Ascending aorta (tissue), 2 donors: ENCODE measurements at regions not wholly inside any gene's neighbourhood (a gene's known extent, or its start where the extent isn't known, plus 50 kb on each side); places are given as distances from the start of the nearest gene placed in this dataset.
"Not testable (repeated sequence)": the region's sequence is repeated elsewhere in the genome, so short reads cannot be mapped to it uniquely, and the experiment has no call there.

Experiments
- DNase-seq, 2 donors: peaks; one replicate each; pipeline ENCODE4 v3.0.0-alpha.2; 2019; ENCODE audit warnings: low spot score in 2 of 2
- H3K27ac ChIP-seq, 2 donors: fragments of 200-600 bp; sonication (generic); one replicate each; pipeline ENCODE4 v1.5.1; 2016 to 2017; ENCODE audit warnings: mild to moderate bottlenecking in 1 of 2
- H3K27me3 ChIP-seq: fragments of 200-600 bp; sonication (generic); one replicate; pipeline ENCODE4 v1.5.1; 2017
- H3K36me3 ChIP-seq, 2 donors: fragments of 200-600 bp; sonication (generic); one replicate each; pipeline ENCODE4 v1.5.1; 2016
- H3K4me1 ChIP-seq, 2 donors: fragments of 200-600 bp; sonication (generic); one replicate each; pipeline ENCODE4 v1.5.1; 2016 to 2017; ENCODE audit warnings: mild to moderate bottlenecking in 1 of 2
- H3K4me3 ChIP-seq, 2 donors: fragments of 200-600 bp; sonication (generic); one replicate each; pipeline ENCODE4 v1.5.1; 2016 to 2017; ENCODE audit warnings: mild to moderate bottlenecking in 1 of 2
- H3K9me3 ChIP-seq, 2 donors: fragments of 200-600 bp; sonication (generic); one replicate each; pipeline ENCODE4 v1.5.1; 2016
- CTCF ChIP-seq, 3 experiments: fragments of 200-600 bp in 2 of 3; fragments of 450-650 bp in 1 of 3; sonication (generic) in 2 of 3; IDR thresholded peaks; one replicate each; pipeline ENCODE4 v1.5.1; 2016 to 2019; ENCODE audit warnings: antibody characterized with exemption in 3 of 3, mild to moderate bottlenecking in 1 of 3, moderate library complexity in 1 of 3
- intact Hi-C: fragments of 100-400 bp; cut with DNase I; formaldehyde crosslinking; loops from one replicate; pipeline ENCODE4 v1.15.1; 2023

GRCh38 chr5:74452856-74453255 lies 187.7 kb downstream of the ENC1 start:
- Histone ChIP-seq H3K27ac (no peak overlapping the region), H3K4me1 (no peaks in the 10 kb centered on the region), H3K9me3 (no peaks in the 10 kb centered on the region), H3K27me3 (no peaks in the 10 kb centered on the region), H3K4me3 (no peak overlapping the region), H3K36me3 (no peaks in the 10 kb centered on the region)
- DNase-seq, result no peak
- intact Hi-C loops, result no loop called here
- no peak for TF ChIP-seq CTCF (IDR thresholded peaks at IDR 0.05)

GRCh38 chr5:74450095-74450494 lies 190.4 kb downstream of the ENC1 start:
- intact Hi-C loops, result no loop called here
- no peak for TF ChIP-seq CTCF (IDR thresholded peaks at IDR 0.05)
- no peaks in the 10 kb centered on the region for H3K9me3 ChIP-seq
- H3K27me3 ChIP-seq, result no peaks in the 10 kb centered on the region
- H3K4me3 ChIP-seq, result no peak overlapping the region
- H3K36me3 ChIP-seq, result no peaks in the 10 kb centered on the region
- DNase-seq, result no peak
- no peaks in the 10 kb centered on the region for H3K4me1 ChIP-seq
- H3K27ac ChIP-seq, result no peak overlapping the region

GRCh38 chr5:74446725-74447241 lies 193.7 kb downstream of the ENC1 start:
- H3K9me3 ChIP-seq, result no peaks in the 10 kb centered on the region
- H3K27ac ChIP-seq, result no peak overlapping the region
- intact Hi-C loops, result no loop called here
- H3K4me3 ChIP-seq, result no peak overlapping the region
- no peaks in the 10 kb centered on the region for H3K27me3 ChIP-seq
- no peaks in the 10 kb centered on the region for H3K4me1 ChIP-seq
- TF ChIP-seq CTCF (IDR thresholded peaks at IDR 0.05), result no peak
- no peak for DNase-seq
- H3K36me3 ChIP-seq, result no peaks in the 10 kb centered on the region

GRCh38 chr5:74442466-74442865 lies 198.1 kb downstream of the ENC1 start:
- H3K4me3 ChIP-seq, result no peak overlapping the region
- no peaks in the 10 kb centered on the region for H3K4me1 ChIP-seq
- H3K36me3 ChIP-seq, result no peaks in the 10 kb centered on the region
- no peak for DNase-seq
- H3K27me3 ChIP-seq, result no peaks in the 10 kb centered on the region
- H3K27ac ChIP-seq, result no peak overlapping the region
- intact Hi-C loops, result no loop called here
- no peaks in the 10 kb centered on the region for H3K9me3 ChIP-seq
- TF ChIP-seq CTCF (IDR thresholded peaks at IDR 0.05), result no peak

- Histone ChIP-seq H3K9me3 (no peaks in the 10 kb centered on the region), H3K27ac (no peak overlapping the region), H3K4me1 (no peaks in the 10 kb centered on the region), H3K36me3 (no peaks in the 10 kb centered on the region), H3K27me3 (no peaks in the 10 kb centered on the region), H3K4me3 (no peak overlapping the region)
- no peak for TF ChIP-seq CTCF (IDR thresholded peaks at IDR 0.05)
- no peak for DNase-seq
- intact Hi-C loops, result no loop called here
Measured at GRCh38 chr5:74441616-74442015, 198.9 kb downstream of the ENC1 start.

- H3K9me3 ChIP-seq, result no peaks in the 10 kb centered on the region
- H3K27me3 ChIP-seq, result no peaks in the 10 kb centered on the region
- H3K27ac ChIP-seq, result no peak overlapping the region
- intact Hi-C loops, result no loop called here
- no peak overlapping the region for H3K4me3 ChIP-seq
- no peaks in the 10 kb centered on the region for H3K4me1 ChIP-seq
- no peak for DNase-seq
- no peaks in the 10 kb centered on the region for H3K36me3 ChIP-seq
- no peak for TF ChIP-seq CTCF (IDR thresholded peaks at IDR 0.05)
Measured at GRCh38 chr5:74440341-74440740, 200.2 kb downstream of the ENC1 start.

- H3K27me3 ChIP-seq, H3K4me1 ChIP-seq, H3K27ac ChIP-seq, intact Hi-C loops, H3K9me3 ChIP-seq, H3K36me3 ChIP-seq, H3K4me3 ChIP-seq, DNase-seq: not testable (repeated sequence)
Measured at GRCh38 chr5:74437870-74438269, 202.7 kb downstream of the ENC1 start.
